GM23338 (cell line): ENCODE measurements at regions not wholly inside any gene's neighbourhood (a gene's known extent, or its start where the extent isn't known, plus 50 kb on each side); places are given as distances from the start of the nearest gene placed in this dataset.

ENCODE experiments used
- ATAC-seq: fragments of 200-7000 bp; cut with Tn5 transposase; 3 replicates; pipeline ENCODE4 v1.9.1; 2020
- DNase-seq: peaks from one replicate; pipeline ENCODE4 v3.0.0-alpha.2; 2015; ENCODE audit warnings: low spot score
- H2AFZ ChIP-seq: fragments of 200-600 bp; sonication (generic); 2 replicates; pipeline ENCODE4 v1.8.0; 2016; ENCODE audit warnings: antibody characterized with exemption, mild to moderate bottlenecking, moderate library complexity
- H3F3A ChIP-seq: fragments of 200-600 bp; sonication (generic); replicated peaks from 2 replicates; pipeline ENCODE4 v1.8.0; 2017; ENCODE audit warnings: antibody characterized with exemption, mixed run types, low read depth
- H3K27ac ChIP-seq: fragments of 200-600 bp; sonication (generic); 2 replicates; pipeline ENCODE4 v1.6.1; 2016; ENCODE audit warnings: low read depth
- H3K27me3 ChIP-seq: fragments of 200-600 bp; sonication (generic); 2 replicates; pipeline ENCODE4 v1.8.0; 2016; ENCODE audit warnings: mild to moderate bottlenecking, mixed run types, moderate library complexity; ENCODE audit not compliant: insufficient read depth
- H3K36me3 ChIP-seq: fragments of 200-600 bp; sonication (generic); 2 replicates; pipeline ENCODE4 v1.8.0; 2016; ENCODE audit warnings: mild to moderate bottlenecking; ENCODE audit not compliant: insufficient read depth
- H3K4me1 ChIP-seq: fragments of 200-600 bp; sonication (generic); 2 replicates; pipeline ENCODE4 v1.8.0; 2016; ENCODE audit warnings: mild to moderate bottlenecking, moderate library complexity; ENCODE audit not compliant: insufficient read depth
- H3K4me2 ChIP-seq: fragments of 200-600 bp; sonication (generic); 2 replicates; pipeline ENCODE4 v1.7.1; 2017; ENCODE audit warnings: mixed run types
- H3K4me3 ChIP-seq: fragments of 200-600 bp; sonication (generic); 2 replicates; pipeline ENCODE4 v1.6.1; 2016; ENCODE audit warnings: mixed run types
- H3K79me2 ChIP-seq: fragments of 200-600 bp; sonication (generic); replicated peaks from 2 replicates; pipeline ENCODE4 v1.8.0; 2017; ENCODE audit warnings: mild to moderate bottlenecking; ENCODE audit not compliant: insufficient read depth
- H3K9me2 ChIP-seq: fragments of 200-600 bp; sonication (generic); 2 replicates; pipeline ENCODE4 v1.8.0; 2017; ENCODE audit not compliant: insufficient read depth
- H4K20me1 ChIP-seq: fragments of 200-600 bp; sonication (generic); replicated peaks from 2 replicates; pipeline ENCODE4 v1.8.0; 2017; ENCODE audit warnings: mild to moderate bottlenecking; ENCODE audit not compliant: insufficient read depth
- H3K27ac Mint-ChIP-seq: 2 replicates; pipeline ENCODE4 v1.8.0; 2020; ENCODE audit warnings: inconsistent platforms, mild to moderate bottlenecking, moderate library complexity, mixed read lengths
- H3K27me3 Mint-ChIP-seq: 3 replicates; pipeline ENCODE4 v1.8.0; 2022; ENCODE audit warnings: low read depth, mild to moderate bottlenecking, moderate library complexity, mixed read lengths, inconsistent platforms; ENCODE audit not compliant: insufficient read depth, poor library complexity
- H3K36me3 Mint-ChIP-seq: 3 replicates; pipeline ENCODE4 v1.8.0; 2021; ENCODE audit warnings: low read depth, mild to moderate bottlenecking, inconsistent platforms, moderate library complexity, mixed read lengths
- H3K4me1 Mint-ChIP-seq: 3 replicates; pipeline ENCODE4 v1.8.0; 2020; ENCODE audit warnings: mild to moderate bottlenecking, inconsistent platforms, mixed read lengths
- H3K4me3 Mint-ChIP-seq: 3 replicates; pipeline ENCODE4 v1.8.0; 2021; ENCODE audit warnings: moderate library complexity, mild to moderate bottlenecking, inconsistent platforms, mixed read lengths
- H3K9me3 Mint-ChIP-seq: 3 replicates; pipeline ENCODE4 v1.8.0; 2020; ENCODE audit warnings: moderate library complexity, mild to moderate bottlenecking, inconsistent platforms, mixed read lengths
- EZH2 ChIP-seq: fragments of 200-600 bp; sonication (generic); IDR thresholded peaks from one replicate; pipeline ENCODE4 v1.8.0; 2017; ENCODE audit warnings: antibody characterized with exemption, mild to moderate bottlenecking, low read depth; ENCODE audit not compliant: unreplicated experiment
- JUNB ChIP-seq: IDR thresholded peaks from one replicate; pipeline ENCODE4 v1.6.1; 2016; ENCODE audit warnings: antibody characterized with exemption; ENCODE audit not compliant: unreplicated experiment
- NANOG ChIP-seq: IDR thresholded peaks from 2 replicates; pipeline ENCODE4 v1.6.1; 2016; ENCODE audit warnings: antibody characterized with exemption, borderline replicate concordance
- POLR2AphosphoS5 ChIP-seq: IDR thresholded peaks from 2 replicates; pipeline ENCODE4 v1.6.1; 2016; ENCODE audit warnings: antibody characterized with exemption, low read depth
- REST ChIP-seq: IDR thresholded peaks from one replicate; pipeline ENCODE4 v1.6.1; 2018; ENCODE audit warnings: antibody characterized with exemption; ENCODE audit not compliant: unreplicated experiment
- STAT1 ChIP-seq: IDR thresholded peaks from one replicate; pipeline ENCODE4 v1.6.1; 2016; ENCODE audit warnings: antibody characterized with exemption; ENCODE audit not compliant: unreplicated experiment
- ZNF114 ChIP-seq: fragments of 250-450 bp; sonication (Bioruptor Pico); IDR thresholded peaks from 2 replicates; pipeline ENCODE4 v1.5.0; 2020; ENCODE audit warnings: mild to moderate bottlenecking, moderate library complexity
- ZNF331 ChIP-seq: fragments of 250-450 bp; sonication (Bioruptor Pico); IDR thresholded peaks from 2 replicates; pipeline ENCODE4 v1.5.0; 2020; ENCODE audit warnings: low read depth, mild to moderate bottlenecking, moderate library complexity
- TF ChIP-seq, protein P1 (sequence below): IDR thresholded peaks from 2 replicates; pipeline ENCODE4 v1.6.1; 2016; ENCODE audit warnings: antibody characterized with exemption
- TF ChIP-seq, protein P2 (sequence below), 2 experiments: fragments of 200-600 bp in 1 of 2; sonication (generic) in 1 of 2; conservative IDR thresholded peaks; 2 replicates each; pipeline versions ENCODE4 v1.5.1 to v1.6.1; 2016 to 2017; ENCODE audit warnings: antibody characterized with exemption in 2 of 2, low read depth in 2 of 2, mild to moderate bottlenecking in 2 of 2, moderate library complexity in 1 of 2

- TF ChIP-seq REST (no peak), ZNF114 (no peak), EZH2 (no peak), STAT1 (no peak), ZNF331 (CRISPR knock-in tag) (no peak), POLR2AphosphoS5 (no peak), JUNB (no peak)
- TF ChIP-seq, protein P1, sequence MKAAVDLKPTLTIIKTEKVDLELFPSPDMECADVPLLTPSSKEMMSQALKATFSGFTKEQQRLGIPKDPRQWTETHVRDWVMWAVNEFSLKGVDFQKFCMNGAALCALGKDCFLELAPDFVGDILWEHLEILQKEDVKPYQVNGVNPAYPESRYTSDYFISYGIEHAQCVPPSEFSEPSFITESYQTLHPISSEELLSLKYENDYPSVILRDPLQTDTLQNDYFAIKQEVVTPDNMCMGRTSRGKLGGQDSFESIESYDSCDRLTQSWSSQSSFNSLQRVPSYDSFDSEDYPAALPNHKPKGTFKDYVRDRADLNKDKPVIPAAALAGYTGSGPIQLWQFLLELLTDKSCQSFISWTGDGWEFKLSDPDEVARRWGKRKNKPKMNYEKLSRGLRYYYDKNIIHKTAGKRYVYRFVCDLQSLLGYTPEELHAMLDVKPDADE: no peak
- TF ChIP-seq, protein P2, sequence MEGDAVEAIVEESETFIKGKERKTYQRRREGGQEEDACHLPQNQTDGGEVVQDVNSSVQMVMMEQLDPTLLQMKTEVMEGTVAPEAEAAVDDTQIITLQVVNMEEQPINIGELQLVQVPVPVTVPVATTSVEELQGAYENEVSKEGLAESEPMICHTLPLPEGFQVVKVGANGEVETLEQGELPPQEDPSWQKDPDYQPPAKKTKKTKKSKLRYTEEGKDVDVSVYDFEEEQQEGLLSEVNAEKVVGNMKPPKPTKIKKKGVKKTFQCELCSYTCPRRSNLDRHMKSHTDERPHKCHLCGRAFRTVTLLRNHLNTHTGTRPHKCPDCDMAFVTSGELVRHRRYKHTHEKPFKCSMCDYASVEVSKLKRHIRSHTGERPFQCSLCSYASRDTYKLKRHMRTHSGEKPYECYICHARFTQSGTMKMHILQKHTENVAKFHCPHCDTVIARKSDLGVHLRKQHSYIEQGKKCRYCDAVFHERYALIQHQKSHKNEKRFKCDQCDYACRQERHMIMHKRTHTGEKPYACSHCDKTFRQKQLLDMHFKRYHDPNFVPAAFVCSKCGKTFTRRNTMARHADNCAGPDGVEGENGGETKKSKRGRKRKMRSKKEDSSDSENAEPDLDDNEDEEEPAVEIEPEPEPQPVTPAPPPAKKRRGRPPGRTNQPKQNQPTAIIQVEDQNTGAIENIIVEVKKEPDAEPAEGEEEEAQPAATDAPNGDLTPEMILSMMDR (conservative IDR thresholded peaks at IDR 0.05; ENCODE audit: low read depth in 2 of 2): no peak
Measured at GRCh38 chr2:225137971-225138370, 95.7 kb upstream of the DOCK10 start (continued).

GRCh38 chr2:225136552-225136951 lies 94.3 kb upstream of the DOCK10 start:
- Mint-ChIP-seq H3K4me3 (no peak overlapping the region), H3K36me3 (no peaks in the 10 kb centered on the region), H3K27ac (no peak overlapping the region), H3K4me1 (no peaks in the 10 kb centered on the region), H3K9me3 (no peaks in the 10 kb centered on the region), H3K27me3 (peaks cover 1% of the 10 kb centered on the region)
- Histone ChIP-seq H2AFZ (no peak overlapping the region), H3K4me3 (no peak overlapping the region), H3K36me3 (no peaks in the 10 kb centered on the region), H3K4me2 (no peak overlapping the region), H3K9me2 (peaks cover 4% of the 10 kb centered on the region; the same call in 1 of the 2 replicates), H3K27ac (no peak overlapping the region), H4K20me1 (no peaks in the 10 kb centered on the region), H3K4me1 (no peaks in the 10 kb centered on the region), H3F3A (no peaks in the 10 kb centered on the region), H3K79me2 (no peaks in the 10 kb centered on the region), H3K27me3 (no peaks in the 10 kb centered on the region)
- TF ChIP-seq, protein P2 (conservative IDR thresholded peaks at IDR 0.05; ENCODE audit: low read depth in 2 of 2): no peak
- TF ChIP-seq NANOG: no peak
- no peak for DNase-seq
- no peak for ATAC-seq
